Keratinocyte (primary cell): ENCODE measurements at regions not wholly inside any gene's neighbourhood (a gene's known extent, or its start where the extent isn't known, plus 50 kb on each side); places are given as distances from the start of the nearest gene placed in this dataset.

ENCODE experiments used
- DNase-seq: peaks from one replicate; pipeline ENCODE4 v3.0.0-alpha.2; 2011; ENCODE audit warnings: low read depth, missing footprints, low spot score
- FAIRE-seq: peaks from 2 replicates; lab custom pipeline; 2011; peaks lifted over from hg19 to GRCh38; lab: Jason Lieb, UNC
- H2AFZ ChIP-seq: 2 replicates; pipeline ENCODE4 v1.6.0; 2012; ENCODE audit warnings: low read length, control low read depth, inconsistent platforms; ENCODE audit not compliant: control insufficient read depth
- H3K27ac ChIP-seq: 2 replicates; pipeline ENCODE4 v1.5.1; 2011; ENCODE audit warnings: low read length; ENCODE audit not compliant: control insufficient read depth, insufficient read depth
- H3K27me3 ChIP-seq: 3 replicates; pipeline ENCODE4 v1.6.0; 2011; ENCODE audit warnings: low read length; ENCODE audit not compliant: control insufficient read depth, insufficient read depth; ENCODE audit errors: extremely low read depth
- H3K36me3 ChIP-seq, 2 experiments: 2 replicates in 1 of 2; 3 replicates in 1 of 2; pipeline ENCODE4 v1.5.1; 2011; ENCODE audit warnings: low read length in 2 of 2, mild to moderate bottlenecking in 1 of 2; ENCODE audit not compliant: control insufficient read depth in 2 of 2, insufficient read depth in 2 of 2; ENCODE audit errors: extremely low read depth in 1 of 2
- H3K4me1 ChIP-seq: 3 replicates; pipeline ENCODE4 v1.5.1; 2011; ENCODE audit warnings: low read length; ENCODE audit not compliant: control insufficient read depth, insufficient read depth; ENCODE audit errors: extremely low read depth
- H3K4me2 ChIP-seq: 3 replicates; pipeline ENCODE4 v1.6.0; 2011; ENCODE audit warnings: low read depth, low read length; ENCODE audit not compliant: control insufficient read depth, insufficient read depth; ENCODE audit errors: extremely low read depth
- H3K4me3 ChIP-seq, 3 experiments: fragments of 200-600 bp in 1 of 3; sonication (generic) in 1 of 3; 2 replicates in 2 of 3; 3 replicates in 1 of 3; pipeline ENCODE4 v1.5.1; 2011 to 2016; ENCODE audit warnings: low read length in 3 of 3, mild to moderate bottlenecking in 3 of 3, control low read depth in 2 of 3, inconsistent platforms in 1 of 3, low read depth in 1 of 3, mixed read lengths in 1 of 3, mixed run types in 1 of 3, moderate library complexity in 1 of 3; ENCODE audit not compliant: control insufficient read depth in 2 of 3, insufficient read depth in 2 of 3; ENCODE audit errors: extremely low read depth in 1 of 3
- H3K79me2 ChIP-seq: 2 replicates; pipeline ENCODE4 v1.6.0; 2012; ENCODE audit warnings: low read length; ENCODE audit not compliant: control insufficient read depth, insufficient read depth
- H3K9ac ChIP-seq: 3 replicates; pipeline ENCODE4 v1.6.0; 2011; ENCODE audit warnings: low read length; ENCODE audit not compliant: control insufficient read depth, insufficient read depth; ENCODE audit errors: extremely low read depth
- H3K9me1 ChIP-seq: 3 replicates; pipeline ENCODE4 v1.6.0; 2011; ENCODE audit warnings: low read length; ENCODE audit not compliant: control insufficient read depth, insufficient read depth; ENCODE audit errors: extremely low read depth
- H3K9me3 ChIP-seq: 2 replicates; pipeline ENCODE4 v1.5.1; 2012; ENCODE audit warnings: low read depth, low read length; ENCODE audit not compliant: control insufficient read depth
- H4K20me1 ChIP-seq: 3 replicates; pipeline ENCODE4 v1.6.0; 2011; ENCODE audit warnings: low read length; ENCODE audit not compliant: control insufficient read depth, insufficient read depth; ENCODE audit errors: extremely low read depth
- CTCF ChIP-seq, 3 experiments: IDR thresholded peaks in 1 of 3; conservative IDR thresholded peaks in 1 of 3; optimal IDR thresholded peaks in 1 of 3; 2 replicates in 2 of 3; 3 replicates in 1 of 3; pipeline versions ENCODE3 to v1.5.1; 2011; ENCODE audit warnings: low read length in 3 of 3, mild to moderate bottlenecking in 3 of 3, moderate library complexity in 2 of 3, control low read depth in 1 of 3, inconsistent platforms in 1 of 3; ENCODE audit not compliant: insufficient read depth in 2 of 3; ENCODE audit errors: extremely low read depth in 1 of 3
- EZH2 ChIP-seq: IDR thresholded peaks from one replicate; pipeline ENCODE4 v1.6.1; 2012; ENCODE audit warnings: inconsistent platforms, mild to moderate bottlenecking, low read length, moderate library complexity
- dilution Hi-C: fragments of 300-500 bp; cut with MboI; formaldehyde crosslinking; loops from one replicate; pipeline ENCODE4 v1.7.0; 2020; ENCODE audit warnings: low sequenced_read_pairs; ENCODE audit not compliant: extremely low pct_ligation_motif_present

- no peak overlapping the region for H3K9ac ChIP-seq
- no peak overlapping the region for H3K27ac ChIP-seq
- dilution Hi-C loops = no loop called here
- FAIRE-seq (no peak), DNase-seq (no peak)
- TF ChIP-seq CTCF (optimal IDR thresholded peaks at IDR 0.05 in 1 of 3, IDR thresholded peaks at IDR 0.05 in 1 of 3, conservative IDR thresholded peaks at IDR 0.05 in 1 of 3; ENCODE audit: extremely low read depth in 1 of 3, insufficient read depth in 2 of 3, low read length in 3 of 3) (peak in 2 of 3 experiments; percentile 42 to 50), EZH2 (no peak)
- H3K4me1 ChIP-seq = no peaks in the 10 kb centered on the region
- H3K27me3 ChIP-seq = no peaks in the 10 kb centered on the region
- no peak overlapping the region for H3K4me3 ChIP-seq
- H3K9me3 ChIP-seq = no peaks in the 10 kb centered on the region
- no peaks in the 10 kb centered on the region for H3K79me2 ChIP-seq
- H3K4me2 ChIP-seq = no peak overlapping the region
- H3K36me3 ChIP-seq = no peaks in the 10 kb centered on the region
- H3K9me1 ChIP-seq = no peaks in the 10 kb centered on the region
- H2AFZ ChIP-seq = no peak overlapping the region
- no peaks in the 10 kb centered on the region for H4K20me1 ChIP-seq
These were observed 228.2 kb upstream of the TYRP1 start for GRCh38 chr9:12464910-12465512.

- no peak for FAIRE-seq
- TF ChIP-seq EZH2 = no peak
- Histone ChIP-seq H3K27ac (no peak overlapping the region), H3K4me1 (no peaks in the 10 kb centered on the region), H3K4me2 (no peak overlapping the region), H4K20me1 (no peaks in the 10 kb centered on the region), H3K4me3 (no peak overlapping the region), H3K79me2 (no peaks in the 10 kb centered on the region), H3K36me3 (no peaks in the 10 kb centered on the region), H3K9me1 (no peaks in the 10 kb centered on the region), H3K27me3 (no peaks in the 10 kb centered on the region), H2AFZ (no peak overlapping the region), H3K9me3 (no peaks in the 10 kb centered on the region), H3K9ac (no peak overlapping the region)
- dilution Hi-C loops = no loop called here
- DNase-seq = no peak
These were observed 224.1 kb upstream of the TYRP1 start for GRCh38 chr9:12469084-12469483.

- dilution Hi-C loops = no loop called here
- no peak for FAIRE-seq
These were observed 198.8 kb upstream of the TYRP1 start for GRCh38 chr9:12494411-12494810.

More at GRCh38 chr9:12494411-12494810, 198.8 kb upstream of the TYRP1 start:
- TF ChIP-seq CTCF (optimal IDR thresholded peaks at IDR 0.05 in 1 of 3, IDR thresholded peaks at IDR 0.05 in 1 of 3, conservative IDR thresholded peaks at IDR 0.05 in 1 of 3; ENCODE audit: extremely low read depth in 1 of 3, insufficient read depth in 2 of 3, low read length in 3 of 3) (no peak), EZH2 (no peak)
- Histone ChIP-seq H3K27me3 (no peaks in the 10 kb centered on the region), H4K20me1 (no peaks in the 10 kb centered on the region), H2AFZ (no peak overlapping the region), H3K9me3 (no peaks in the 10 kb centered on the region), H3K9me1 (no peaks in the 10 kb centered on the region), H3K27ac (no peak overlapping the region), H3K4me3 (no peak overlapping the region), H3K4me2 (no peak overlapping the region), H3K79me2 (no peaks in the 10 kb centered on the region), H3K4me1 (no peaks in the 10 kb centered on the region), H3K9ac (no peak overlapping the region), H3K36me3 (no peaks in the 10 kb centered on the region)
- no peak for DNase-seq
